ENCODE measurements at regions not wholly inside any gene's neighbourhood (a gene's known extent, or its start where the extent isn't known, plus 50 kb on each side); places are given as distances from the start of the nearest gene placed in this dataset.

GRCh38 chr7:45435846-45436245 lies 138.3 kb upstream of the ADCY1 start:
- TF ChIP-seq CTCF (conservative IDR thresholded peaks at IDR 0.05; ENCODE audit: low read length) = no peak
- no peak for TF ChIP-seq EZH2phosphoT487 (IDR thresholded peaks at IDR 0.05; ENCODE audit: borderline replicate concordance)
